H9 (cell line): ENCODE measurements at regions not wholly inside any gene's neighbourhood (a gene's known extent, or its start where the extent isn't known, plus 50 kb on each side); places are given as distances from the start of the nearest gene placed in this dataset.

ENCODE experiments used
- DNase-seq: peaks from one replicate; pipeline ENCODE4 v3.0.0-alpha.2; 2017
- H2AFZ ChIP-seq: one replicate; pipeline ENCODE4 v1.6.1; 2013; ENCODE audit warnings: mild to moderate bottlenecking, low read length, control low read depth, moderate library complexity
- H2AK5ac ChIP-seq: 2 replicates; pipeline ENCODE4 v1.6.1; 2013; ENCODE audit warnings: low read length, control low read depth, mixed read lengths; ENCODE audit not compliant: insufficient read length
- H2BK120ac ChIP-seq: one replicate; pipeline ENCODE4 v1.6.1; 2013; ENCODE audit warnings: low read depth, mild to moderate bottlenecking, low read length, control low read depth, inconsistent platforms; ENCODE audit not compliant: poor library complexity, severe bottlenecking
- H2BK12ac ChIP-seq: 2 replicates; pipeline ENCODE4 v1.6.1; 2013; ENCODE audit warnings: low read length, control low read depth, mixed read lengths, low read depth; ENCODE audit not compliant: insufficient read length
- H2BK15ac ChIP-seq: 2 replicates; pipeline ENCODE4 v1.6.1; 2013; ENCODE audit warnings: low read depth, low read length, control low read depth
- H2BK20ac ChIP-seq: one replicate; pipeline ENCODE4 v1.6.1; 2013; ENCODE audit warnings: low read depth, mild to moderate bottlenecking, low read length, control low read depth, inconsistent platforms; ENCODE audit not compliant: poor library complexity, severe bottlenecking
- H2BK5ac ChIP-seq: 2 replicates; pipeline ENCODE4 v1.6.1; 2013; ENCODE audit warnings: low read length, control low read depth, mixed read lengths; ENCODE audit not compliant: insufficient read length
- H3K14ac ChIP-seq: 2 replicates; pipeline ENCODE4 v1.6.1; 2013; ENCODE audit warnings: low read length, control low read depth; ENCODE audit not compliant: insufficient read depth
- H3K18ac ChIP-seq: 2 replicates; pipeline ENCODE4 v1.6.1; 2013; ENCODE audit warnings: low read depth, mild to moderate bottlenecking, mixed read lengths, low read length, control low read depth; ENCODE audit not compliant: insufficient read length
- H3K23ac ChIP-seq: 2 replicates; pipeline ENCODE4 v1.6.1; 2013; ENCODE audit warnings: low read length, control low read depth, mixed read lengths, low read depth; ENCODE audit not compliant: insufficient read length
- H3K23me2 ChIP-seq: 2 replicates; pipeline ENCODE4 v1.6.1; 2013; ENCODE audit warnings: low read depth, mild to moderate bottlenecking, mixed read lengths, low read length, control low read depth; ENCODE audit not compliant: insufficient read length, poor library complexity, severe bottlenecking
- H3K27ac ChIP-seq: 2 replicates; pipeline ENCODE4 v1.5.1; 2013; ENCODE audit warnings: low read length, control low read depth, mixed read lengths, low read depth; ENCODE audit not compliant: insufficient read length
- H3K27me3 ChIP-seq: 2 replicates; pipeline ENCODE4 v1.6.1; 2013; ENCODE audit warnings: low read length, control low read depth, inconsistent platforms; ENCODE audit not compliant: insufficient read depth
- H3K4ac ChIP-seq: 2 replicates; pipeline ENCODE4 v1.6.1; 2013; ENCODE audit warnings: low read depth, mild to moderate bottlenecking, control low read depth, inconsistent platforms, low read length, moderate library complexity
- H3K4me1 ChIP-seq: 2 replicates; pipeline ENCODE4 v1.6.1; 2013; ENCODE audit warnings: low read length, control low read depth, inconsistent platforms; ENCODE audit not compliant: insufficient read depth
- H3K4me2 ChIP-seq: 2 replicates; pipeline ENCODE4 v1.6.1; 2013; ENCODE audit warnings: low read length, control low read depth, mixed read lengths; ENCODE audit not compliant: insufficient read length, insufficient read depth
- H3K56ac ChIP-seq: 2 replicates; pipeline ENCODE4 v1.6.1; 2013; ENCODE audit warnings: low read depth, mild to moderate bottlenecking, mixed read lengths, low read length, control low read depth; ENCODE audit not compliant: insufficient read length
- H3K79me1 ChIP-seq: 2 replicates; pipeline ENCODE4 v1.6.1; 2013; ENCODE audit warnings: low read depth, mild to moderate bottlenecking, moderate library complexity, low read length, control low read depth, inconsistent platforms; ENCODE audit not compliant: insufficient read depth, poor library complexity, severe bottlenecking
- H3K79me2 ChIP-seq: 2 replicates; pipeline ENCODE4 v1.6.1; 2013; ENCODE audit warnings: low read length, control low read depth, inconsistent platforms; ENCODE audit not compliant: insufficient read depth
- H3K9ac ChIP-seq: 2 replicates; pipeline ENCODE4 v1.6.1; 2013; ENCODE audit warnings: low read length, control low read depth, mixed read lengths; ENCODE audit not compliant: insufficient read length; ENCODE audit errors: extremely low read depth
- H3K9me3 ChIP-seq: one replicate; pipeline ENCODE4 v1.6.1; 2013; ENCODE audit warnings: low read depth, low read length, inconsistent platforms; ENCODE audit not compliant: control insufficient read depth
- H3T11ph ChIP-seq: one replicate; pipeline ENCODE4 v1.6.1; 2013; ENCODE audit warnings: mild to moderate bottlenecking, low read length, control low read depth, inconsistent platforms
- H4K20me1 ChIP-seq: one replicate; pipeline ENCODE4 v1.6.1; 2013; ENCODE audit not compliant: control insufficient read depth, insufficient read length, insufficient read depth
- H4K5ac ChIP-seq: 2 replicates; pipeline ENCODE4 v1.6.1; 2013; ENCODE audit warnings: low read depth, mild to moderate bottlenecking, mixed read lengths, low read length, control low read depth; ENCODE audit not compliant: insufficient read length
- H4K8ac ChIP-seq: replicated peaks from 2 replicates; pipeline ENCODE4 v1.6.1; 2013; ENCODE audit warnings: low read length, control low read depth, mixed read lengths, low read depth; ENCODE audit not compliant: insufficient read length
- H4K91ac ChIP-seq: 2 replicates; pipeline ENCODE4 v1.6.1; 2013; ENCODE audit warnings: low read depth, mild to moderate bottlenecking, moderate library complexity, mixed read lengths, low read length, control low read depth; ENCODE audit not compliant: insufficient read length
- H3K27ac Mint-ChIP-seq, 3 experiments: 2 replicates in 2 of 3; 3 replicates in 1 of 3; pipeline ENCODE4 v1.8.0; 2020 to 2021; ENCODE audit warnings: mixed read lengths in 3 of 3, mild to moderate bottlenecking in 1 of 3, moderate library complexity in 1 of 3
- H3K27me3 Mint-ChIP-seq: 2 replicates; pipeline ENCODE4 v1.8.0; 2021; ENCODE audit warnings: low read depth, mild to moderate bottlenecking, moderate library complexity, mixed read lengths
- H3K36me3 Mint-ChIP-seq, 3 experiments: 2 replicates in 2 of 3; 3 replicates in 1 of 3; pipeline ENCODE4 v1.8.0; 2020 to 2021; ENCODE audit warnings: low read depth in 3 of 3, mixed read lengths in 3 of 3; ENCODE audit not compliant: insufficient read depth in 1 of 3
- H3K4me1 Mint-ChIP-seq, 2 experiments: 2 replicates each; pipeline ENCODE4 v1.8.0; 2020; ENCODE audit warnings: mixed read lengths in 2 of 2
- H3K4me3 Mint-ChIP-seq, 2 experiments: 2 replicates in 1 of 2; 3 replicates in 1 of 2; pipeline ENCODE4 v1.8.0; 2020 to 2021; ENCODE audit warnings: mild to moderate bottlenecking in 2 of 2, mixed read lengths in 2 of 2, moderate library complexity in 1 of 2
- H3K9me3 Mint-ChIP-seq, 2 experiments: 2 replicates in 1 of 2; 3 replicates in 1 of 2; pipeline ENCODE4 v1.8.0; 2020; ENCODE audit warnings: mild to moderate bottlenecking in 2 of 2, mixed read lengths in 2 of 2, moderate library complexity in 1 of 2
- CTCF ChIP-seq: fragments of 200-600 bp; sonication (generic); conservative IDR thresholded peaks from 3 replicates; pipeline ENCODE4 v1.8.0; 2021; ENCODE audit warnings: antibody characterized with exemption, mild to moderate bottlenecking
- WGBS: extraction: QIAGEN DNeasy Blood & Tissue Kit; methylation state at CpG from one replicate; pipeline ENCODE4 v1.1.7; 2013; ENCODE audit warnings: missing lambda C conversion rate, low lambda C conversion rate, mixed read lengths; ENCODE audit not compliant: insufficient read length; ENCODE audit errors: extremely low coverage; 5-methylcytosine and 5-hydroxymethylcytosine counted together

- no peaks in the 10 kb centered on the region for H3K4me1 ChIP-seq
- no peak overlapping the region for H3K23ac ChIP-seq
- Mint-ChIP-seq H3K27ac (no peak overlapping the region), H3K4me3 (no peak overlapping the region), H3K9me3 (no peaks in the 10 kb centered on the region; a peak in 1 of 5 replicates), H3K27me3 (peaks cover 7% of the 10 kb centered on the region), H3K4me1 (peaks cover 6 to 9% of the 10 kb centered on the region in 2 experiments), H3K36me3 (no peaks in the 10 kb centered on the region)
- H2BK15ac ChIP-seq, result no peak overlapping the region
- H3K14ac ChIP-seq, result no peak overlapping the region; the same call in 1 of the 2 replicates
- no peaks in the 10 kb centered on the region for H3K79me2 ChIP-seq
- no peak overlapping the region for H3K27ac ChIP-seq
- H3K4me2 ChIP-seq, result no peak overlapping the region
- no peak overlapping the region for H3K56ac ChIP-seq
- H3K9ac ChIP-seq, result no peak overlapping the region
- H2BK5ac ChIP-seq, result no peak overlapping the region
- H2BK120ac ChIP-seq, result no peak overlapping the region
- no peak overlapping the region for H4K5ac ChIP-seq
- H4K20me1 ChIP-seq, result no peaks in the 10 kb centered on the region
- H3T11ph ChIP-seq, result no peak overlapping the region
- no peaks in the 10 kb centered on the region for H3K27me3 ChIP-seq
- DNase-seq, result no peak
- no peak overlapping the region for H2AK5ac ChIP-seq
- no peak overlapping the region for H2BK12ac ChIP-seq
- no peak for TF ChIP-seq CTCF
- H2BK20ac ChIP-seq, result no peak overlapping the region
- H2AFZ ChIP-seq, result no peak overlapping the region
- WGBS, result no CpG with 5 or more reads among the region's 15 CpGs
- H3K9me3 ChIP-seq, result no peaks in the 10 kb centered on the region
- H3K79me1 ChIP-seq, result no peaks in the 10 kb centered on the region
- no peaks in the 10 kb centered on the region for H3K23me2 ChIP-seq
- no peak overlapping the region for H3K4ac ChIP-seq
- H4K8ac ChIP-seq, result no peak overlapping the region
- H4K91ac ChIP-seq, result no peak overlapping the region
- no peak overlapping the region for H3K18ac ChIP-seq
Measured at GRCh38 chr2:21276163-21276562, 152.4 kb downstream of the TDRD15 start.
